ENCODE measurements at regions not wholly inside any gene's neighbourhood (a gene's known extent, or its start where the extent isn't known, plus 50 kb on each side); places are given as distances from the start of the nearest gene placed in this dataset.

GRCh38 chr22:48599346-48599745 is 1228.3 kb downstream of the BRD1 start:
- ChIA-PET POLR2A (no interaction called here), CTCF (interaction anchor here (0.6 kb wide), 1 partner anchor 11 kb away, joined by 3 read pairs; no protein-coding TSS in a partner anchor)
- no peak overlapping the region for H2AFZ ChIP-seq (ENCODE audit: insufficient read depth, low read depth, low read length, poor library complexity, severe bottlenecking)
- no peaks in the 10 kb centered on the region for H3K79me2 ChIP-seq (ENCODE audit: control insufficient read depth, insufficient read depth, low read length)
- H3K4me1 Mint-ChIP-seq, result no peaks in the 10 kb centered on the region
- no peak overlapping the region for H3K9ac ChIP-seq (ENCODE audit: low read length)
- no peak overlapping the region for H3K27ac Mint-ChIP-seq
- peaks cover 0 to 53% (median 4%) of the 10 kb centered on the region in 3 donors for H3K9me3 ChIP-seq (ENCODE audit: control extremely low read depth in 1 of 3, control insufficient read depth in 2 of 3, insufficient read depth in 1 of 3, low read length in 2 of 3)
- no peak overlapping the region for H3K27ac ChIP-seq (ENCODE audit: low read length in 2 of 2)
- H3K4me2 ChIP-seq (replicated peaks; ENCODE audit: low read depth, low read length, poor library complexity, severe bottlenecking), result no peak overlapping the region
- no peaks in the 10 kb centered on the region for H3K27me3 ChIP-seq (replicated peaks in 1 of 4; ENCODE audit: control extremely low read depth in 1 of 4, control insufficient read depth in 3 of 4, insufficient read depth in 4 of 4, low read length in 3 of 4)
- H3K4me1 ChIP-seq (ENCODE audit: control insufficient read depth in 2 of 2, insufficient read depth in 2 of 2, low read length in 2 of 2), result no peaks in the 10 kb centered on the region
- intact Hi-C loops (cut with micrococcal nuclease), result no loop called here
- TF ChIP-seq, protein P1, sequence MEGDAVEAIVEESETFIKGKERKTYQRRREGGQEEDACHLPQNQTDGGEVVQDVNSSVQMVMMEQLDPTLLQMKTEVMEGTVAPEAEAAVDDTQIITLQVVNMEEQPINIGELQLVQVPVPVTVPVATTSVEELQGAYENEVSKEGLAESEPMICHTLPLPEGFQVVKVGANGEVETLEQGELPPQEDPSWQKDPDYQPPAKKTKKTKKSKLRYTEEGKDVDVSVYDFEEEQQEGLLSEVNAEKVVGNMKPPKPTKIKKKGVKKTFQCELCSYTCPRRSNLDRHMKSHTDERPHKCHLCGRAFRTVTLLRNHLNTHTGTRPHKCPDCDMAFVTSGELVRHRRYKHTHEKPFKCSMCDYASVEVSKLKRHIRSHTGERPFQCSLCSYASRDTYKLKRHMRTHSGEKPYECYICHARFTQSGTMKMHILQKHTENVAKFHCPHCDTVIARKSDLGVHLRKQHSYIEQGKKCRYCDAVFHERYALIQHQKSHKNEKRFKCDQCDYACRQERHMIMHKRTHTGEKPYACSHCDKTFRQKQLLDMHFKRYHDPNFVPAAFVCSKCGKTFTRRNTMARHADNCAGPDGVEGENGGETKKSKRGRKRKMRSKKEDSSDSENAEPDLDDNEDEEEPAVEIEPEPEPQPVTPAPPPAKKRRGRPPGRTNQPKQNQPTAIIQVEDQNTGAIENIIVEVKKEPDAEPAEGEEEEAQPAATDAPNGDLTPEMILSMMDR (IDR thresholded peaks at IDR 0.05), result no peak
- no peak for TF ChIP-seq EZH2 (IDR thresholded peaks at IDR 0.05; ENCODE audit: borderline replicate concordance, insufficient read depth, low read depth, low read length, poor library complexity, severe bottlenecking)
- H3K4me3 Mint-ChIP-seq, result no peak overlapping the region
- no peak overlapping the region for H3K4me3 ChIP-seq (ENCODE audit: control extremely low read depth in 1 of 5, extremely low read depth in 1 of 5, insufficient read depth in 1 of 5, low read depth in 2 of 5, low read length in 4 of 5)
- H3K9me3 Mint-ChIP-seq (ENCODE audit: insufficient read depth), result peaks cover 2% of the 10 kb centered on the region
- ATAC-seq (ENCODE audit: low read depth) (no peak), DNase-seq (no peak)
- WGBS (ENCODE audit: insufficient coverage), result 93% methylated on average over 9 of the region's 10 CpGs
- H4K20me1 ChIP-seq (ENCODE audit: control insufficient read depth, insufficient read depth, low read length, poor library complexity, severe bottlenecking), result no peaks in the 10 kb centered on the region
- H3K27me3 Mint-ChIP-seq, result no peaks in the 10 kb centered on the region
- H3K36me3 ChIP-seq (replicated peaks in 1 of 2; ENCODE audit: control extremely low read depth in 1 of 2, control insufficient read depth in 1 of 2, extremely low read depth in 1 of 2, insufficient read depth in 2 of 2, low read length in 1 of 2), result no peaks in the 10 kb centered on the region

DNA sequence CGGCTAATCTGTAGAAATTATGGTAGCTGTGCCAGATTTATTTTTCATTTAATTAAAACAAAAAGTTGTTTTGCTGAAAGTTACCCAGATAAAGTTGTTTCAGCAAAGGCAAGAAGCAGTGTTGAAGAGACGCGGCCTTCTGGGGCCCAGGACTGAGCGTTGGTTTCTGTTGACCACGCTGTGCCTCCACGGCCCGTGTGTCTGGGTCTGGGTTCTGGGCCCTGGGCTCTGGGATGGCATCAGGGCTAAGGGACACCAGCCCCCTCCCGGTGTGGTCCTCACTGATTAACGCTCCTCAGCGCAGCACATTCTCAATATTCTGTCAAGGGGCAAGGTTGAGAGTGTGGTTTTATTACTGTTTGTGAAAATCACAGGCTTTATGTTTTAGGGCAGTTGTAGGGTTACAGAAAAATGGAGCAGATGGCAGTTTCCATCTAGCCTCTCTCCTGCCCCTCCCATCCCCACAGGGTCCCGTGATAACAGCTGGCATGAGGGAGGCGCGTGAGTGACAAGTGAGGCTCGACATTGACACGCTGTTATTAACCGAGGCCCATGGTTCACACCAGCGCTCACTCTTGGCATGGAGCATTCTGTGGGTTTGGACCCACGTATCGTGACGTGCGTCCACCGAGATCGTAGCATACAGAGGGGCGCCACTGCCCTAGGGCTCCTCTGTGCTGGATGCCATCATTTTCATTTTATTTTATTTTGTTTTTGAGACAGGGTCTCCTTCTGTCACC is 1231.4 kb downstream of the BRD1 start:
- H3K9me3 ChIP-seq (ENCODE audit: control extremely low read depth in 1 of 3, control insufficient read depth in 2 of 3, insufficient read depth in 1 of 3, low read length in 2 of 3), result peaks cover 0 to 44% (median 4%) of the 10 kb centered on the region in 3 donors
- no peak overlapping the region for H3K4me2 ChIP-seq (replicated peaks; ENCODE audit: low read depth, low read length, poor library complexity, severe bottlenecking)
- CTCF ChIA-PET, result no interaction called here
- 96% methylated on average over 16 of the region's 24 CpGs for WGBS (ENCODE audit: insufficient coverage)
- no peak overlapping the region for H3K4me3 ChIP-seq (ENCODE audit: control extremely low read depth in 1 of 5, extremely low read depth in 1 of 5, insufficient read depth in 1 of 5, low read depth in 2 of 5, low read length in 4 of 5)
- Mint-ChIP-seq H3K4me3 (no peak overlapping the region), H3K4me1 (no peaks in the 10 kb centered on the region), H3K9me3 (ENCODE audit: insufficient read depth) (peaks cover 2% of the 10 kb centered on the region), H3K27ac (no peak overlapping the region), H3K27me3 (no peaks in the 10 kb centered on the region)
- no peak overlapping the region for H3K9ac ChIP-seq (ENCODE audit: low read length)
- ATAC-seq (ENCODE audit: low read depth), result no peak
- H4K20me1 ChIP-seq (ENCODE audit: control insufficient read depth, insufficient read depth, low read length, poor library complexity, severe bottlenecking), result no peaks in the 10 kb centered on the region
- no peak for DNase-seq
- H3K4me1 ChIP-seq (ENCODE audit: control insufficient read depth in 2 of 2, insufficient read depth in 2 of 2, low read length in 2 of 2), result no peaks in the 10 kb centered on the region
- no peaks in the 10 kb centered on the region for H3K79me2 ChIP-seq (ENCODE audit: control insufficient read depth, insufficient read depth, low read length)
- no peaks in the 10 kb centered on the region for H3K36me3 ChIP-seq (replicated peaks in 1 of 2; ENCODE audit: control extremely low read depth in 1 of 2, control insufficient read depth in 1 of 2, extremely low read depth in 1 of 2, insufficient read depth in 2 of 2, low read length in 1 of 2)
- intact Hi-C loops (cut with micrococcal nuclease), result no loop called here
- H2AFZ ChIP-seq (ENCODE audit: insufficient read depth, low read depth, low read length, poor library complexity, severe bottlenecking), result no peak overlapping the region
- H3K27ac ChIP-seq (ENCODE audit: low read length in 2 of 2), result no peak overlapping the region
- POLR2A ChIA-PET, result no interaction called here
- no peak for TF ChIP-seq EZH2 (IDR thresholded peaks at IDR 0.05; ENCODE audit: borderline replicate concordance, insufficient read depth, low read depth, low read length, poor library complexity, severe bottlenecking)
- TF ChIP-seq, protein P1 (IDR thresholded peaks at IDR 0.05), result no peak
- no peaks in the 10 kb centered on the region for H3K27me3 ChIP-seq (replicated peaks in 1 of 4; ENCODE audit: control extremely low read depth in 1 of 4, control insufficient read depth in 3 of 4, insufficient read depth in 4 of 4, low read length in 3 of 4)
